H9 (cell line): ENCODE measurements at regions not wholly inside any gene's neighbourhood (a gene's known extent, or its start where the extent isn't known, plus 50 kb on each side); places are given as distances from the start of the nearest gene placed in this dataset.

Experiments
- DNase-seq: peaks from one replicate; pipeline ENCODE4 v3.0.0-alpha.2; 2017
- H2AFZ ChIP-seq: one replicate; pipeline ENCODE4 v1.6.1; 2013; ENCODE audit warnings: mild to moderate bottlenecking, low read length, control low read depth, moderate library complexity
- H2AK5ac ChIP-seq: 2 replicates; pipeline ENCODE4 v1.6.1; 2013; ENCODE audit warnings: low read length, control low read depth, mixed read lengths; ENCODE audit not compliant: insufficient read length
- H2BK120ac ChIP-seq: one replicate; pipeline ENCODE4 v1.6.1; 2013; ENCODE audit warnings: low read depth, mild to moderate bottlenecking, low read length, control low read depth, inconsistent platforms; ENCODE audit not compliant: poor library complexity, severe bottlenecking
- H2BK12ac ChIP-seq: 2 replicates; pipeline ENCODE4 v1.6.1; 2013; ENCODE audit warnings: low read length, control low read depth, mixed read lengths, low read depth; ENCODE audit not compliant: insufficient read length
- H2BK15ac ChIP-seq: 2 replicates; pipeline ENCODE4 v1.6.1; 2013; ENCODE audit warnings: low read depth, low read length, control low read depth
- H2BK20ac ChIP-seq: one replicate; pipeline ENCODE4 v1.6.1; 2013; ENCODE audit warnings: low read depth, mild to moderate bottlenecking, low read length, control low read depth, inconsistent platforms; ENCODE audit not compliant: poor library complexity, severe bottlenecking
- H2BK5ac ChIP-seq: 2 replicates; pipeline ENCODE4 v1.6.1; 2013; ENCODE audit warnings: low read length, control low read depth, mixed read lengths; ENCODE audit not compliant: insufficient read length
- H3K14ac ChIP-seq: 2 replicates; pipeline ENCODE4 v1.6.1; 2013; ENCODE audit warnings: low read length, control low read depth; ENCODE audit not compliant: insufficient read depth
- H3K18ac ChIP-seq: 2 replicates; pipeline ENCODE4 v1.6.1; 2013; ENCODE audit warnings: low read depth, mild to moderate bottlenecking, mixed read lengths, low read length, control low read depth; ENCODE audit not compliant: insufficient read length
- H3K23ac ChIP-seq: 2 replicates; pipeline ENCODE4 v1.6.1; 2013; ENCODE audit warnings: low read length, control low read depth, mixed read lengths, low read depth; ENCODE audit not compliant: insufficient read length
- H3K23me2 ChIP-seq: 2 replicates; pipeline ENCODE4 v1.6.1; 2013; ENCODE audit warnings: low read depth, mild to moderate bottlenecking, mixed read lengths, low read length, control low read depth; ENCODE audit not compliant: insufficient read length, poor library complexity, severe bottlenecking
- H3K27ac ChIP-seq: 2 replicates; pipeline ENCODE4 v1.5.1; 2013; ENCODE audit warnings: low read length, control low read depth, mixed read lengths, low read depth; ENCODE audit not compliant: insufficient read length
- H3K27me3 ChIP-seq: 2 replicates; pipeline ENCODE4 v1.6.1; 2013; ENCODE audit warnings: low read length, control low read depth, inconsistent platforms; ENCODE audit not compliant: insufficient read depth
- H3K4ac ChIP-seq: 2 replicates; pipeline ENCODE4 v1.6.1; 2013; ENCODE audit warnings: low read depth, mild to moderate bottlenecking, control low read depth, inconsistent platforms, low read length, moderate library complexity
- H3K4me1 ChIP-seq: 2 replicates; pipeline ENCODE4 v1.6.1; 2013; ENCODE audit warnings: low read length, control low read depth, inconsistent platforms; ENCODE audit not compliant: insufficient read depth
- H3K4me2 ChIP-seq: 2 replicates; pipeline ENCODE4 v1.6.1; 2013; ENCODE audit warnings: low read length, control low read depth, mixed read lengths; ENCODE audit not compliant: insufficient read length, insufficient read depth
- H3K56ac ChIP-seq: 2 replicates; pipeline ENCODE4 v1.6.1; 2013; ENCODE audit warnings: low read depth, mild to moderate bottlenecking, mixed read lengths, low read length, control low read depth; ENCODE audit not compliant: insufficient read length
- H3K79me1 ChIP-seq: 2 replicates; pipeline ENCODE4 v1.6.1; 2013; ENCODE audit warnings: low read depth, mild to moderate bottlenecking, moderate library complexity, low read length, control low read depth, inconsistent platforms; ENCODE audit not compliant: insufficient read depth, poor library complexity, severe bottlenecking
- H3K79me2 ChIP-seq: 2 replicates; pipeline ENCODE4 v1.6.1; 2013; ENCODE audit warnings: low read length, control low read depth, inconsistent platforms; ENCODE audit not compliant: insufficient read depth
- H3K9ac ChIP-seq: 2 replicates; pipeline ENCODE4 v1.6.1; 2013; ENCODE audit warnings: low read length, control low read depth, mixed read lengths; ENCODE audit not compliant: insufficient read length; ENCODE audit errors: extremely low read depth
- H3K9me3 ChIP-seq: one replicate; pipeline ENCODE4 v1.6.1; 2013; ENCODE audit warnings: low read depth, low read length, inconsistent platforms; ENCODE audit not compliant: control insufficient read depth
- H3T11ph ChIP-seq: one replicate; pipeline ENCODE4 v1.6.1; 2013; ENCODE audit warnings: mild to moderate bottlenecking, low read length, control low read depth, inconsistent platforms
- H4K20me1 ChIP-seq: one replicate; pipeline ENCODE4 v1.6.1; 2013; ENCODE audit not compliant: control insufficient read depth, insufficient read length, insufficient read depth
- H4K5ac ChIP-seq: 2 replicates; pipeline ENCODE4 v1.6.1; 2013; ENCODE audit warnings: low read depth, mild to moderate bottlenecking, mixed read lengths, low read length, control low read depth; ENCODE audit not compliant: insufficient read length
- H4K8ac ChIP-seq: replicated peaks from 2 replicates; pipeline ENCODE4 v1.6.1; 2013; ENCODE audit warnings: low read length, control low read depth, mixed read lengths, low read depth; ENCODE audit not compliant: insufficient read length
- H4K91ac ChIP-seq: 2 replicates; pipeline ENCODE4 v1.6.1; 2013; ENCODE audit warnings: low read depth, mild to moderate bottlenecking, moderate library complexity, mixed read lengths, low read length, control low read depth; ENCODE audit not compliant: insufficient read length
- H3K27ac Mint-ChIP-seq, 3 experiments: 2 replicates in 2 of 3; 3 replicates in 1 of 3; pipeline ENCODE4 v1.8.0; 2020 to 2021; ENCODE audit warnings: mixed read lengths in 3 of 3, mild to moderate bottlenecking in 1 of 3, moderate library complexity in 1 of 3
- H3K27me3 Mint-ChIP-seq: 2 replicates; pipeline ENCODE4 v1.8.0; 2021; ENCODE audit warnings: low read depth, mild to moderate bottlenecking, moderate library complexity, mixed read lengths
- H3K36me3 Mint-ChIP-seq, 3 experiments: 2 replicates in 2 of 3; 3 replicates in 1 of 3; pipeline ENCODE4 v1.8.0; 2020 to 2021; ENCODE audit warnings: low read depth in 3 of 3, mixed read lengths in 3 of 3; ENCODE audit not compliant: insufficient read depth in 1 of 3
- H3K4me1 Mint-ChIP-seq, 2 experiments: 2 replicates each; pipeline ENCODE4 v1.8.0; 2020; ENCODE audit warnings: mixed read lengths in 2 of 2
- H3K4me3 Mint-ChIP-seq, 2 experiments: 2 replicates in 1 of 2; 3 replicates in 1 of 2; pipeline ENCODE4 v1.8.0; 2020 to 2021; ENCODE audit warnings: mild to moderate bottlenecking in 2 of 2, mixed read lengths in 2 of 2, moderate library complexity in 1 of 2
- H3K9me3 Mint-ChIP-seq, 2 experiments: 2 replicates in 1 of 2; 3 replicates in 1 of 2; pipeline ENCODE4 v1.8.0; 2020; ENCODE audit warnings: mild to moderate bottlenecking in 2 of 2, mixed read lengths in 2 of 2, moderate library complexity in 1 of 2
- TF ChIP-seq, protein P1 (sequence below): fragments of 200-600 bp; sonication (generic); conservative IDR thresholded peaks from 3 replicates; pipeline ENCODE4 v1.8.0; 2021; ENCODE audit warnings: antibody characterized with exemption, mild to moderate bottlenecking

DNA sequence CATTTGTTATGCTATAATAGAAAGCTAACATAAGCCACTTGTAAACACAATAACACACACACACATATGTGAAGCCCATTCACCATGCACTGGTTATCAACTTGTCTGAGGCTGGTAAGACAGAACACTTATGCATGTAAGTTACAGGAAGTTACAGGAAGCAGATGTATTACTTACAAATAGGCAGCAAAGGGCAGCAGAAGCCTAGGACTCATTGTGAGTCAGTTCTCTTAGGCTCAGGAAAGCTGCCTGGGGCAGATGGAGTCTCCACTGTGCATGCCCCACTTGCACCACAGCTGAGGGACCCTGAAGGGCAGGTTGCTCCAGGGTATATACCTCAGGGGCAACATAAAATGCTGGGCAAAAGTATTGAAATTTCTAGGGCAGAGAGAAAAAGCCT lies 748.8 kb upstream of the CCDC54 start:
- no peaks in the 10 kb centered on the region for H3K27me3 ChIP-seq
- no peaks in the 10 kb centered on the region for H3K79me2 ChIP-seq
- H3K36me3 Mint-ChIP-seq: peaks cover 13 to 19% (median 13%) of the 10 kb centered on the region in 3 experiments; a peak in 6 of 7 replicates
- H2BK5ac ChIP-seq: no peak overlapping the region
- H3K18ac ChIP-seq: no peak overlapping the region
- TF ChIP-seq, protein P1, sequence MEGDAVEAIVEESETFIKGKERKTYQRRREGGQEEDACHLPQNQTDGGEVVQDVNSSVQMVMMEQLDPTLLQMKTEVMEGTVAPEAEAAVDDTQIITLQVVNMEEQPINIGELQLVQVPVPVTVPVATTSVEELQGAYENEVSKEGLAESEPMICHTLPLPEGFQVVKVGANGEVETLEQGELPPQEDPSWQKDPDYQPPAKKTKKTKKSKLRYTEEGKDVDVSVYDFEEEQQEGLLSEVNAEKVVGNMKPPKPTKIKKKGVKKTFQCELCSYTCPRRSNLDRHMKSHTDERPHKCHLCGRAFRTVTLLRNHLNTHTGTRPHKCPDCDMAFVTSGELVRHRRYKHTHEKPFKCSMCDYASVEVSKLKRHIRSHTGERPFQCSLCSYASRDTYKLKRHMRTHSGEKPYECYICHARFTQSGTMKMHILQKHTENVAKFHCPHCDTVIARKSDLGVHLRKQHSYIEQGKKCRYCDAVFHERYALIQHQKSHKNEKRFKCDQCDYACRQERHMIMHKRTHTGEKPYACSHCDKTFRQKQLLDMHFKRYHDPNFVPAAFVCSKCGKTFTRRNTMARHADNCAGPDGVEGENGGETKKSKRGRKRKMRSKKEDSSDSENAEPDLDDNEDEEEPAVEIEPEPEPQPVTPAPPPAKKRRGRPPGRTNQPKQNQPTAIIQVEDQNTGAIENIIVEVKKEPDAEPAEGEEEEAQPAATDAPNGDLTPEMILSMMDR: no peak
- no peaks in the 10 kb centered on the region for H3K79me1 ChIP-seq
- H3K14ac ChIP-seq: no peak overlapping the region
- H3K27me3 Mint-ChIP-seq: no peaks in the 10 kb centered on the region
- no peak overlapping the region for H2BK20ac ChIP-seq
- no peak overlapping the region for H3K56ac ChIP-seq
- no peaks in the 10 kb centered on the region for H3K23me2 ChIP-seq
- H4K91ac ChIP-seq: no peak overlapping the region
- no peak overlapping the region for H3T11ph ChIP-seq
- H3K4me1 ChIP-seq: no peaks in the 10 kb centered on the region
- no peak overlapping the region for H2BK12ac ChIP-seq
- H2BK120ac ChIP-seq: no peak overlapping the region
- no peak overlapping the region for H3K4me3 Mint-ChIP-seq
- no peak overlapping the region for H3K4ac ChIP-seq
- H2BK15ac ChIP-seq: no peak overlapping the region
- H3K4me1 Mint-ChIP-seq: peaks cover 2 to 5% of the 10 kb centered on the region in 2 experiments; a peak in 2 of 4 replicates
- no peak overlapping the region for H3K9ac ChIP-seq
- no peak overlapping the region for H3K4me2 ChIP-seq
- H2AK5ac ChIP-seq: no peak overlapping the region
- no peak overlapping the region for H4K5ac ChIP-seq
- H4K20me1 ChIP-seq: no peaks in the 10 kb centered on the region
- H3K9me3 ChIP-seq: peaks cover 12% of the 10 kb centered on the region
- 0 out of 7 replicates have a peak overlapping the region, but pooled peaks of 1 of the 3 experiments have one; percentile 44 for H3K27ac Mint-ChIP-seq
- no peak overlapping the region for H3K27ac ChIP-seq
- H3K9me3 Mint-ChIP-seq: peaks cover 18 to 21% of the 10 kb centered on the region in 2 experiments
- no peak overlapping the region for H2AFZ ChIP-seq
- H4K8ac ChIP-seq: no peak overlapping the region
- H3K23ac ChIP-seq: no peak overlapping the region
- DNase-seq: no peak
